SK-N-SH (cell line): ENCODE measurements at regions not wholly inside any gene's neighbourhood (a gene's known extent, or its start where the extent isn't known, plus 50 kb on each side); places are given as distances from the start of the nearest gene placed in this dataset.

Experiments
- CTCF ChIA-PET: fragments of 300-600, 350-600 bp; formaldehyde crosslinking; extraction: SDS; loops from one replicate; lab custom pipeline; 2021; lab: Yijun Ruan, JAX
- POLR2A ChIA-PET: fragments of 350-600 bp; sonication (Branson Sonifier 250); formaldehyde crosslinking; extraction: SDS; loops from one replicate; lab custom pipeline; 2020; ENCODE audit warnings: antibody characterized with exemption, inconsistent platforms; lab: Yijun Ruan, JAX
- DNase-seq: peaks from one replicate; pipeline ENCODE4 v3.0.0; 2012
- H2AFZ ChIP-seq: fragments of 200-600 bp; sonication (generic); 2 replicates; pipeline ENCODE4 v1.8.1; 2016; ENCODE audit warnings: antibody characterized with exemption, mild to moderate bottlenecking, low read depth
- H3F3A ChIP-seq: fragments of 200-600 bp; sonication (generic); replicated peaks from 2 replicates; pipeline ENCODE3; 2016; ENCODE audit warnings: antibody characterized with exemption, mild to moderate bottlenecking; ENCODE audit not compliant: insufficient read depth
- H3K27ac ChIP-seq, 2 experiments: fragments of 200-500 bp in 1 of 2; fragments of 200-600 bp in 1 of 2; sonication (Bioruptor generic) in 1 of 2; sonication (generic), shearing (Covaris generic) in 1 of 2; 2 replicates each; pipeline versions ENCODE4 v1.5.1 to v1.6.1; 2014 to 2016; ENCODE audit warnings: low read depth in 2 of 2, inconsistent platforms in 1 of 2, low read length in 1 of 2, mild to moderate bottlenecking in 1 of 2, mixed read lengths in 1 of 2
- H3K27me3 ChIP-seq: fragments of 200-600 bp; sonication (generic), shearing (Covaris generic); 2 replicates; pipeline ENCODE4 v1.6.1; 2016; ENCODE audit warnings: mixed run types; ENCODE audit not compliant: insufficient read depth
- H3K36me3 ChIP-seq, 2 experiments: fragments of 200-500 bp in 1 of 2; fragments of 200-600 bp in 1 of 2; sonication (Bioruptor generic) in 1 of 2; sonication (generic) in 1 of 2; replicated peaks in 1 of 2; 2 replicates each; pipeline versions ENCODE3 to v1.5.1; 2014 to 2016; ENCODE audit warnings: low read length in 1 of 2, mild to moderate bottlenecking in 1 of 2; ENCODE audit not compliant: insufficient read depth in 2 of 2, control insufficient read depth in 1 of 2
- H3K4me1 ChIP-seq, 2 experiments: fragments of 200-500 bp in 1 of 2; fragments of 200-600 bp in 1 of 2; sonication (Bioruptor generic) in 1 of 2; sonication (generic), shearing (Covaris generic) in 1 of 2; 2 replicates each; pipeline versions ENCODE4 v1.5.1 to v1.6.1; 2014 to 2016; ENCODE audit warnings: low read depth in 1 of 2, low read length in 1 of 2, mixed run types in 1 of 2; ENCODE audit not compliant: insufficient read depth in 2 of 2, control insufficient read depth in 1 of 2
- H3K4me2 ChIP-seq: fragments of 200-600 bp; sonication (generic), shearing (Covaris generic); 2 replicates; pipeline ENCODE4 v1.6.1; 2017; ENCODE audit warnings: mixed run types
- H3K4me3 ChIP-seq, 2 experiments: fragments of 200-500 bp in 1 of 2; fragments of 200-600 bp in 1 of 2; sonication (Bioruptor generic) in 1 of 2; sonication (generic), shearing (Covaris generic) in 1 of 2; 2 replicates each; pipeline versions ENCODE4 v1.5.1 to v1.8.1; 2014 to 2016; ENCODE audit warnings: low read depth in 2 of 2, inconsistent platforms in 1 of 2, low read length in 1 of 2, mild to moderate bottlenecking in 1 of 2, mixed read lengths in 1 of 2, moderate library complexity in 1 of 2
- H3K79me2 ChIP-seq: fragments of 200-600 bp; sonication (generic); 2 replicates; pipeline ENCODE4 v1.8.1; 2017; ENCODE audit warnings: mild to moderate bottlenecking; ENCODE audit not compliant: insufficient read depth
- H3K9ac ChIP-seq: fragments of 200-600 bp; sonication (generic); 2 replicates; pipeline ENCODE4 v1.6.1; 2017; ENCODE audit warnings: mixed run types
- H3K9me2 ChIP-seq: fragments of 200-600 bp; sonication (generic); 2 replicates; pipeline ENCODE4 v1.6.1; 2017; ENCODE audit warnings: mixed run types
- H3K9me3 ChIP-seq: fragments of 200-600 bp; sonication (generic); 2 replicates; pipeline ENCODE4 v1.6.1; 2017; ENCODE audit warnings: mixed run types, mild to moderate bottlenecking, moderate library complexity
- H4K20me1 ChIP-seq: fragments of 200-600 bp; sonication (generic); 2 replicates; pipeline ENCODE4 v1.6.1; 2017; ENCODE audit warnings: mild to moderate bottlenecking, mixed run types; ENCODE audit not compliant: insufficient read depth
- CTCF ChIP-seq: fragments of 200-600 bp; sonication (generic); IDR thresholded peaks from 2 replicates; pipeline ENCODE4 v1.6.1; 2017; ENCODE audit warnings: antibody characterized with exemption, mild to moderate bottlenecking, moderate library complexity
- ELF1 ChIP-seq: IDR thresholded peaks from 2 replicates; pipeline ENCODE4 v1.4.0; 2012
- FOXJ3 ChIP-seq: sonication (generic); formaldehyde crosslinking; IDR thresholded peaks from 2 replicates; pipeline ENCODE4 v1.5.1; 2020; ENCODE audit warnings: mild to moderate bottlenecking, missing genetic modification reagents
- FOXM1 ChIP-seq: IDR thresholded peaks from 2 replicates; pipeline ENCODE4 v1.4.0; 2012; ENCODE audit warnings: low read depth, mild to moderate bottlenecking
- GABPA ChIP-seq: IDR thresholded peaks from 2 replicates; pipeline ENCODE4 v1.4.0; 2012; ENCODE audit warnings: low read depth, mild to moderate bottlenecking
- JUND ChIP-seq: IDR thresholded peaks from 2 replicates; pipeline ENCODE4 v1.4.0; 2012
- POLR2AphosphoS5 ChIP-seq: IDR thresholded peaks from 2 replicates; pipeline ENCODE4 v1.6.1; 2012; ENCODE audit warnings: low read depth, low read length
- RAD21 ChIP-seq: IDR thresholded peaks from 2 replicates; pipeline ENCODE4 v1.6.1; 2012; ENCODE audit warnings: mild to moderate bottlenecking, low read length
- RXRA ChIP-seq: IDR thresholded peaks from 2 replicates; pipeline ENCODE4 v1.4.0; 2012; ENCODE audit warnings: low read depth, mild to moderate bottlenecking, borderline replicate concordance
- TEAD4 ChIP-seq: IDR thresholded peaks from 2 replicates; pipeline ENCODE4 v1.4.0; 2012; ENCODE audit warnings: mild to moderate bottlenecking, borderline replicate concordance; ENCODE audit not compliant: insufficient read depth
- TF ChIP-seq, protein P1 (sequence below): IDR thresholded peaks from 2 replicates; pipeline ENCODE4 v1.4.0; 2012; ENCODE audit warnings: low read depth, borderline replicate concordance
- TF ChIP-seq, protein P2 (sequence below): IDR thresholded peaks from 2 replicates; pipeline ENCODE4; 2012
- TF ChIP-seq, protein P3 (sequence below): IDR thresholded peaks from 2 replicates; pipeline ENCODE4 v1.6.1; 2012; ENCODE audit warnings: mild to moderate bottlenecking, low read depth, low read length, moderate library complexity

- no peaks in the 10 kb centered on the region for H3K79me2 ChIP-seq
- no peaks in the 10 kb centered on the region for H3K9me2 ChIP-seq
- no peaks in the 10 kb centered on the region for H4K20me1 ChIP-seq
- H3F3A ChIP-seq = no peaks in the 10 kb centered on the region
- H3K4me1 ChIP-seq = no peaks in the 10 kb centered on the region
- no peaks in the 10 kb centered on the region for H3K36me3 ChIP-seq
- H3K9ac ChIP-seq = no peak overlapping the region
- no peaks in the 10 kb centered on the region; the same call in 1 of the 2 replicates for H3K27me3 ChIP-seq
- POLR2A ChIA-PET = no interaction called here
- TF ChIP-seq, protein P1, sequence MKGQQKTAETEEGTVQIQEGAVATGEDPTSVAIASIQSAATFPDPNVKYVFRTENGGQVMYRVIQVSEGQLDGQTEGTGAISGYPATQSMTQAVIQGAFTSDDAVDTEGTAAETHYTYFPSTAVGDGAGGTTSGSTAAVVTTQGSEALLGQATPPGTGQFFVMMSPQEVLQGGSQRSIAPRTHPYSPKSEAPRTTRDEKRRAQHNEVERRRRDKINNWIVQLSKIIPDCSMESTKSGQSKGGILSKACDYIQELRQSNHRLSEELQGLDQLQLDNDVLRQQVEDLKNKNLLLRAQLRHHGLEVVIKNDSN = no peak
- TF ChIP-seq CTCF (no peak), RXRA (no peak), FOXM1 (no peak), TEAD4 (no peak), POLR2AphosphoS5 (no peak), GABPA (no peak), RAD21 (no peak), FOXJ3 (CRISPR knock-in tag) (no peak), ELF1 (no peak), JUND (no peak)
- TF ChIP-seq, protein P2, sequence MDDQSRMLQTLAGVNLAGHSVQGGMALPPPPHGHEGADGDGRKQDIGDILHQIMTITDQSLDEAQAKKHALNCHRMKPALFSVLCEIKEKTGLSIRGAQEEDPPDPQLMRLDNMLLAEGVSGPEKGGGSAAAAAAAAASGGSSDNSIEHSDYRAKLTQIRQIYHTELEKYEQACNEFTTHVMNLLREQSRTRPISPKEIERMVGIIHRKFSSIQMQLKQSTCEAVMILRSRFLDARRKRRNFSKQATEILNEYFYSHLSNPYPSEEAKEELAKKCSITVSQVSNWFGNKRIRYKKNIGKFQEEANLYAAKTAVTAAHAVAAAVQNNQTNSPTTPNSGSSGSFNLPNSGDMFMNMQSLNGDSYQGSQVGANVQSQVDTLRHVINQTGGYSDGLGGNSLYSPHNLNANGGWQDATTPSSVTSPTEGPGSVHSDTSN = no peak
- TF ChIP-seq, protein P3, sequence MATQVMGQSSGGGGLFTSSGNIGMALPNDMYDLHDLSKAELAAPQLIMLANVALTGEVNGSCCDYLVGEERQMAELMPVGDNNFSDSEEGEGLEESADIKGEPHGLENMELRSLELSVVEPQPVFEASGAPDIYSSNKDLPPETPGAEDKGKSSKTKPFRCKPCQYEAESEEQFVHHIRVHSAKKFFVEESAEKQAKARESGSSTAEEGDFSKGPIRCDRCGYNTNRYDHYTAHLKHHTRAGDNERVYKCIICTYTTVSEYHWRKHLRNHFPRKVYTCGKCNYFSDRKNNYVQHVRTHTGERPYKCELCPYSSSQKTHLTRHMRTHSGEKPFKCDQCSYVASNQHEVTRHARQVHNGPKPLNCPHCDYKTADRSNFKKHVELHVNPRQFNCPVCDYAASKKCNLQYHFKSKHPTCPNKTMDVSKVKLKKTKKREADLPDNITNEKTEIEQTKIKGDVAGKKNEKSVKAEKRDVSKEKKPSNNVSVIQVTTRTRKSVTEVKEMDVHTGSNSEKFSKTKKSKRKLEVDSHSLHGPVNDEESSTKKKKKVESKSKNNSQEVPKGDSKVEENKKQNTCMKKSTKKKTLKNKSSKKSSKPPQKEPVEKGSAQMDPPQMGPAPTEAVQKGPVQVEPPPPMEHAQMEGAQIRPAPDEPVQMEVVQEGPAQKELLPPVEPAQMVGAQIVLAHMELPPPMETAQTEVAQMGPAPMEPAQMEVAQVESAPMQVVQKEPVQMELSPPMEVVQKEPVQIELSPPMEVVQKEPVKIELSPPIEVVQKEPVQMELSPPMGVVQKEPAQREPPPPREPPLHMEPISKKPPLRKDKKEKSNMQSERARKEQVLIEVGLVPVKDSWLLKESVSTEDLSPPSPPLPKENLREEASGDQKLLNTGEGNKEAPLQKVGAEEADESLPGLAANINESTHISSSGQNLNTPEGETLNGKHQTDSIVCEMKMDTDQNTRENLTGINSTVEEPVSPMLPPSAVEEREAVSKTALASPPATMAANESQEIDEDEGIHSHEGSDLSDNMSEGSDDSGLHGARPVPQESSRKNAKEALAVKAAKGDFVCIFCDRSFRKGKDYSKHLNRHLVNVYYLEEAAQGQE = no peak
- TF ChIP-seq, all 33 proteins: peak for 0
- Histone ChIP-seq H3K4me2 (no peak overlapping the region), H3K9me3 (no peaks in the 10 kb centered on the region), H3K4me3 (no peak overlapping the region), H3K27ac (no peak overlapping the region), H2AFZ (no peak overlapping the region)
- CTCF ChIA-PET = no interaction called here
- DNase-seq = no peak
Measured at GRCh38 chr4:4913628-4914027, 54.2 kb downstream of the MSX1 start.
